HepG2 (cell line): ENCODE measurements at regions not wholly inside any gene's neighbourhood (a gene's known extent, or its start where the extent isn't known, plus 50 kb on each side); places are given as distances from the start of the nearest gene placed in this dataset.

Source experiments
- ATAC-seq: fragments of 200-7000 bp; cut with Tn5 transposase; 3 replicates; pipeline ENCODE4 v1.9.1; 2020; ENCODE audit warnings: mild to moderate bottlenecking, moderate library complexity
- BruUV-seq: library from RNA; stranded (reverse); fragments of 400-500 nt; replicated peaks from 2 replicates; lab custom pipeline; 2021; lab: Mats Ljungman, UMichigan
- CTCF ChIA-PET: fragments of 300-600 bp; formaldehyde crosslinking; extraction: SDS; loops from one replicate; lab custom pipeline; 2021; ENCODE audit warnings: low total read pairs, inconsistent platforms, low intra/inter-chr PET ratio; lab: Yijun Ruan, JAX
- POLR2A ChIA-PET: fragments of 350-600 bp; sonication (Branson Sonifier 250); formaldehyde crosslinking; loops from one replicate; lab custom pipeline; 2020; ENCODE audit warnings: antibody characterized with exemption, inconsistent platforms; lab: Yijun Ruan, JAX
- DNase-seq: peaks from one replicate; pipeline ENCODE4 v3.0.0-alpha.2; 2015; ENCODE audit warnings: low spot score
- FAIRE-seq: peaks from 3 replicates; lab custom pipeline; 2011; peaks lifted over from hg19 to GRCh38; lab: Jason Lieb, UNC
- H2AFZ ChIP-seq: one replicate; pipeline ENCODE4 v1.6.1; 2011; ENCODE audit warnings: low read length, inconsistent platforms
- H3K27ac ChIP-seq: fragments of 300-600 bp; 3 replicates; pipeline ENCODE4 v1.8.0; 2011; ENCODE audit warnings: mixed run types, mild to moderate bottlenecking, mixed read lengths, low read length, inconsistent platforms; ENCODE audit not compliant: insufficient read depth; ENCODE audit errors: extremely low read length
- H3K27me3 ChIP-seq, 2 experiments: fragments of 200-600 bp in 1 of 2; 2 replicates in 1 of 2; 3 replicates in 1 of 2; pipeline versions ENCODE4 v1.6.0 to v1.8.0; 2011; ENCODE audit warnings: low read length in 2 of 2, mild to moderate bottlenecking in 2 of 2, moderate library complexity in 2 of 2, inconsistent platforms in 1 of 2; ENCODE audit not compliant: insufficient read depth in 2 of 2, control insufficient read depth in 1 of 2
- H3K36me3 ChIP-seq, 2 experiments: fragments of 200-600 bp in 1 of 2; replicated peaks in 1 of 2; 2 replicates in 1 of 2; 3 replicates in 1 of 2; pipeline versions ENCODE4 v1.5.1 to v1.8.0; 2011; ENCODE audit warnings: low read length in 2 of 2, inconsistent platforms in 1 of 2; ENCODE audit not compliant: insufficient read depth in 2 of 2, control insufficient read depth in 1 of 2
- H3K4me1 ChIP-seq: 2 replicates; pipeline ENCODE4 v1.5.1; 2012; ENCODE audit warnings: low read length, inconsistent platforms; ENCODE audit not compliant: insufficient read depth
- H3K4me2 ChIP-seq: 2 replicates; pipeline ENCODE4 v1.6.0; 2011; ENCODE audit warnings: low read depth, low read length, inconsistent platforms
- H3K4me3 ChIP-seq, 3 experiments: fragments of 200-600 bp in 1 of 3; sonication (generic), shearing (Covaris generic) in 1 of 3; replicated peaks in 1 of 3; 2 replicates each; pipeline ENCODE4 v1.5.1; 2011 to 2016; ENCODE audit warnings: low read length in 3 of 3, inconsistent platforms in 2 of 3, low read depth in 2 of 3, mild to moderate bottlenecking in 2 of 3, control low read depth in 1 of 3, mixed read lengths in 1 of 3; ENCODE audit not compliant: insufficient read depth in 1 of 3
- H3K79me2 ChIP-seq: one replicate; pipeline ENCODE4 v1.6.1; 2011; ENCODE audit warnings: low read length, inconsistent platforms; ENCODE audit not compliant: insufficient read depth
- H3K9ac ChIP-seq: 2 replicates; pipeline ENCODE4 v1.6.0; 2011; ENCODE audit warnings: mild to moderate bottlenecking, low read depth, low read length, inconsistent platforms; ENCODE audit not compliant: insufficient read depth
- H3K9me3 ChIP-seq: 2 replicates; pipeline ENCODE4 v1.5.1; 2012; ENCODE audit warnings: mild to moderate bottlenecking, low read length
- H4K20me1 ChIP-seq: 2 replicates; pipeline ENCODE4 v1.6.0; 2011; ENCODE audit warnings: inconsistent platforms, mild to moderate bottlenecking, low read length, moderate library complexity; ENCODE audit not compliant: insufficient read depth
- GATAD1 ChIP-seq: IDR thresholded peaks from 2 replicates; pipeline ENCODE4 v1.6.1; 2016; ENCODE audit warnings: missing genetic modification reagents, missing compliant biosample characterization
- SAFB2 ChIP-seq: sonication (generic); formaldehyde crosslinking; IDR thresholded peaks from 2 replicates; pipeline ENCODE4 v1.5.1; 2020; ENCODE audit warnings: missing genetic modification reagents, low read depth, mild to moderate bottlenecking, borderline replicate concordance
- SP140L ChIP-seq: sonication (generic); formaldehyde crosslinking; IDR thresholded peaks from 2 replicates; pipeline ENCODE4 v1.4.0; 2020; ENCODE audit warnings: missing genetic modification reagents, borderline replicate concordance
- SRSF4 ChIP-seq: fragments of 200-400 bp; formaldehyde crosslinking; IDR thresholded peaks from one replicate; pipeline ENCODE4 v1.6.1; 2018; ENCODE audit warnings: mild to moderate bottlenecking, low read depth, low read length, moderate library complexity; ENCODE audit not compliant: poor library complexity, severe bottlenecking
- ZC3H13 ChIP-seq: sonication (generic); formaldehyde crosslinking; IDR thresholded peaks from 2 replicates; pipeline ENCODE4 v1.8.1; 2023; ENCODE audit warnings: mild to moderate bottlenecking, missing genetic modification reagents, moderate library complexity
- ZNF704 ChIP-seq: sonication (generic); formaldehyde crosslinking; IDR thresholded peaks from 2 replicates; pipeline ENCODE4 v1.8.1; 2023; ENCODE audit warnings: mild to moderate bottlenecking, inconsistent platforms, moderate library complexity, missing genetic modification reagents, borderline replicate concordance
- WGBS: methylation state at CpG from one replicate; pipeline ENCODE4 v1.1.6; 2017; ENCODE audit warnings: low lambda C conversion rate; 5-methylcytosine and 5-hydroxymethylcytosine counted together
- in situ Hi-C: cut with HindIII; loops from 2 replicates; pipeline ENCODE4 v1.10.0; 2017; ENCODE audit warnings: low pct_unique_long_range_greater_than_20kb; ENCODE audit not compliant: extremely low pct_ligation_motif_present
- intact Hi-C: fragments of 100-400 bp; cut with micrococcal nuclease; formaldehyde crosslinking; loops from one replicate; pipeline ENCODE4 v1.10.0; 2022; ENCODE audit not compliant: unreplicated experiment

- Histone ChIP-seq H3K4me1 (no peaks in the 10 kb centered on the region), H3K4me3 (no peak overlapping the region), H3K9me3 (no peaks in the 10 kb centered on the region), H3K27me3 (no peaks in the 10 kb centered on the region), H3K4me2 (no peak overlapping the region), H3K79me2 (no peaks in the 10 kb centered on the region), H3K9ac (no peak overlapping the region), H3K36me3 (no peaks in the 10 kb centered on the region), H4K20me1 (no peaks in the 10 kb centered on the region), H3K27ac (no peak overlapping the region), H2AFZ (no peak overlapping the region)
- TF ChIP-seq GATAD1 (CRISPR knock-in tag) (no peak), SRSF4 (no peak), ZNF704 (CRISPR knock-in tag) (no peak)
- DNase-seq (no peak), ATAC-seq (no peak), FAIRE-seq (no peak)
- in situ Hi-C loops = no loop called here
- ChIA-PET POLR2A (no interaction called here), CTCF (no interaction called here)
- 0% methylated on average over 3 of the region's 3 CpGs for WGBS
- no TSS peak for BruUV-seq
- intact Hi-C loops = no loop called here
Measured at GRCh38 chr3:74055061-74055460, 430.3 kb upstream of the PDZRN3 start.

- no peak overlapping the region for H3K27ac ChIP-seq
- TF ChIP-seq SP140L (CRISPR knock-in tag) (no peak), SAFB2 (no peak), ZC3H13 (CRISPR knock-in tag) (no peak)
- no peak overlapping the region for H3K4me3 ChIP-seq
- no peaks in the 10 kb centered on the region for H3K79me2 ChIP-seq
- H4K20me1 ChIP-seq = no peaks in the 10 kb centered on the region
- no peak overlapping the region for H2AFZ ChIP-seq
- ChIA-PET POLR2A (no interaction called here), CTCF (no interaction called here)
- H3K36me3 ChIP-seq = no peaks in the 10 kb centered on the region
- no TSS peak for BruUV-seq
- no peak for DNase-seq
- no peak for FAIRE-seq
- in situ Hi-C loops = no loop called here
- no peak overlapping the region for H3K4me2 ChIP-seq
- H3K9ac ChIP-seq = no peak overlapping the region
- no peaks in the 10 kb centered on the region for H3K9me3 ChIP-seq
- no peak for ATAC-seq
- intact Hi-C loops = no loop called here
- no peaks in the 10 kb centered on the region for H3K4me1 ChIP-seq
- no peaks in the 10 kb centered on the region for H3K27me3 ChIP-seq
Measured at GRCh38 chr3:74054566-74054965, 429.8 kb upstream of the PDZRN3 start.
